ENCODE measurements at regions not wholly inside any gene's neighbourhood (a gene's known extent, or its start where the extent isn't known, plus 50 kb on each side); places are given as distances from the start of the nearest gene placed in this dataset.
"Not testable (repeated sequence)": the region's sequence is repeated elsewhere in the genome, so short reads cannot be mapped to it uniquely, and the experiment has no call there.

DNA sequence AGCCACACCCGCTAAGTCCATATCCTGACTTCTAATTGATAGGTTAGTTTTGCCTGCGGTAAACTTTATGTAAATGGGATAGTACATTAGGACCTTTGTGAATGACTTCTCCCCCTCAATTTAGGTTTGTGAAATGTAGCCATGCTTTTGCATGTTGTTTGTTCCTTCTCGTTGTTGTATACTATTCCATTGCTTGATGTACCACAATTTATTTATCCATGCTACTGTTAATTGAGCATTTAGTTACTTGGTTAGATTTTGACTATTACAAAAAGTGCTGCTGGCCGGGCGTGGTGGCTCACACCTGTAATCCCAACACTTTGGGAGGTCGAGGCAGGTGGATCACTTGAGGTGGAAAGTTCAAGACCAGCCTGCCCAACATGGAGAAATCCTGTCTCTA is 150.8 kb upstream of the MED13 start:
- DNase-seq, result not testable (repeated sequence)

DNA sequence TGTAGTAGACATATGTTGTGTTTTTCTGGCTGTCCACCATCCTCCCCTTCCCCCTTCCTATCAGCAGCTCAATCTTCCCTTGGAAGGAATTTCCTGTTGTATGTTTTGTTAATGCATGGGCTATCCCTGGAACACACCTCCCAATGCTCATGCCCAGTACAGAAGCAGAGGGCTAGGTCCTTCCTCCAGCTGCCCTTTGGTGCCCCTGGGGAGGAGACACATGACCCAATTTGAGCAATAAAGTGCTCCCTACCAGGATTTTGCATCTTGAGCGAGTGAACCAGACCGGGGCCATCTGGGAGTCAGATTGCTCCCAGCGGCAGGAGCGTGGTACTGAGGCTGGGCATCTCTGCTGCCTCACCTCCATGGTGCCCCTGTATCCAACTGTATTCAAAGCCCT is 141.5 kb upstream of the MED13 start:
- intact Hi-C loops (cut with DNase I), result no loop called here
- DNase-seq, result no peak

More for the DNA sequence above, 150.8 kb upstream of the MED13 start:
- intact Hi-C loops (cut with DNase I), result not testable (repeated sequence)

DNA sequence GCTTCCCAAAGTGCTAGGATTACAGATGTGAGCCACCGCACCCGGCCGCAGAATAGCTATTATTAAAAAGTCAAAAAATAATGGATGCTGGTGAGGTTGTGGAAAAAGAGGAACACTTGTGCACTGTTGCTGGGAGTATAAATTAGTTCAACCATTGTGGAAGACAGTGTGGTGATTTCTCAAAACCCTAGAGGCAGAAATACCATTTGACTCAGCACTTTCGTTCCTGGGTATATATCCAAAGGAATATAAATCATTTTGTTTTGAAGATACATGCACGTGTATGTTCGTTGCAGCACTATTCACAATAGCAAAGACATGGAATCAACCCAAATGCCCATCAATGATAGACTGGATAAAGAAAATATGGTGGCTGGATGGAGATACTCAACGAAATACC is 132.1 kb upstream of the MED13 start:
- intact Hi-C loops (cut with DNase I), result not testable (repeated sequence)

DNA sequence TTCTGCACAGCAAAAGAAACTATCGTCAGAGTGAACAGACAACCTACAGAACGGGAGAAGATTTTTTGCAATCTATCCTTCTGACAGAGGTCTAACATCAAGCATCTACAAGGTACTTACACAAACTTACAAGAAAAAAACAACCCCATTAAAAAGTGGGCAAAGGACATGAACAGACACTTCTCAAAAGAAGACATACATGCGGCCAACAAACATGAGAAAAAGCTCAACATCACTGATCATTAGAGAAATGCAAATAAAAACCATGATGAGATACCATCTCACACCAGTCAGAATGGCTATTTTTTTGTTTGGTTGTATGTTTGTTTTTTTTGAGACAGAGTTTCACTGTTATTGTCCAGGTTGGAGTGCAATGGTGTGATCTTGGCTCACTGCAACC is 131.5 kb upstream of the MED13 start:
- intact Hi-C loops (cut with DNase I); DNase-seq: not testable (repeated sequence)

More for the DNA sequence above, 132.1 kb upstream of the MED13 start:
- not testable (repeated sequence) for DNase-seq

GRCh38 chr17:62194401-62194800 is 129.3 kb upstream of the MED13 start:
- DNase-seq, result no peak
- intact Hi-C loops (cut with DNase I), result no loop called here

GRCh38 chr17:62193249-62193648 is 128.2 kb upstream of the MED13 start:
- intact Hi-C loops (cut with DNase I), result no loop called here
- DNase-seq, result no peak

GRCh38 chr17:62191390-62192361 is 126.6 kb upstream of the MED13 start:
- intact Hi-C loops (cut with DNase I), result no loop called here
- no peak for DNase-seq

DNA sequence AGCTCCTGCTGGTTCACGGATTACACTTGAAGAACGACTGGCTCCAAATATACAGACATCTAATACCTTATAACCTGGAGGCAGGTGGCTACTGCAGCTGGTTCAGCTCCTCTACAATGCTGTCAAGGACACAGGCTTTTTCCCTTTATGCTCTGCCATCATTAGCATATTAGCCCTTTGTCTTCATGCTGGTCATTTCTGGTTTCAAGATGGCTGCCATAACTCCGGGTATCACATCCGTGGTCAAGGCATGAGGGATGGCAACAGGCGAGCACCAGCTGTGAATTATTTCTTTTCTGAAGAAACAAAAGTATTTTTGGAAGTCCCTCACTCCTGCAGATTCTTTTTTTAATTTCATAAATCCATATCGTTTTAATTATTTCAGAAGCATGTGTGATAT is 124.3 kb upstream of the MED13 start:
- intact Hi-C loops (cut with DNase I), result no loop called here
- DNase-seq, result no peak

DNA sequence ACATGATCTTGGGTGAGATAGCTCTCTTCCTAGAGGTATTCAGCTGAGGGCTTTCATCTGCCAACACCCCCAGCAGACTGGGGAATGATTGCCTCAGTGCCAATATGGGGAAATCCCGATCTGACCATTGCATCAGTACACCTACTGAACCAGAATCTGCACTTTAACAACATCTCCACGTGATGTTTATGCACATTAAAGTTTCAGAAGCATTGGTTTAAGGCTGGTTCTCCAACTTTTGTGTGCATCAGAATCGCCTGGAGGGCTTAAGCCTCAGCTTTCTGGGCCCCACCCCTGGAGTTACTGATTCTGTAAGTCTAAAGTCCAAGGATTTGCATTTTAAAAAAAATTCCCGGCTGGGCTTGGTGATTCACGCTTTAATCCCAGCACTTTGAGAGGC is 123.6 kb upstream of the MED13 start:
- no peak for DNase-seq

GRCh38 chr17:62187681-62188080 is 122.6 kb upstream of the MED13 start:
- no peak for DNase-seq
- intact Hi-C loops (cut with DNase I), result no loop called here

More for the DNA sequence above, 123.6 kb upstream of the MED13 start:
- intact Hi-C loops (cut with DNase I), result no loop called here

DNA sequence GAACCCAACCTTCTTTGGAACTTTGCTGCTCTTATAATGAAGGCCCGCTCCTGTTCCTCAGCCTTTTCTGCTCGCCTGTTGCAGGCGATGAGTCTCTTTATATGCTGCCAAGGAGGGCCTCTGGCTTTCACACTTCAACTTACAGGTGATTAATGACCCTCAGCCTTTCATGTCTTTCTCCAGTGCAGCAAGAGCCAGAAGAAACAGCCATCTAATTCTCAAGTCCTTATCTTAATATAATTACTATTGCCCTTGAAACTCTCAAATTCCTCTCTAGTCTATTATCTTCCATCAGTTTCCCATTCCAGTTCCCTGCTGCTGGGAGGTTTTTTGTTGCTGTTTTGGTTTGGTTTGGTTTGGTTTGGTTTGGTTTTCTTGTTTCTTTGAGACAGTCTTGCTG is 121.8 kb upstream of the MED13 start:
- intact Hi-C loops (cut with DNase I), result no loop called here
- DNase-seq, result no peak

DNA sequence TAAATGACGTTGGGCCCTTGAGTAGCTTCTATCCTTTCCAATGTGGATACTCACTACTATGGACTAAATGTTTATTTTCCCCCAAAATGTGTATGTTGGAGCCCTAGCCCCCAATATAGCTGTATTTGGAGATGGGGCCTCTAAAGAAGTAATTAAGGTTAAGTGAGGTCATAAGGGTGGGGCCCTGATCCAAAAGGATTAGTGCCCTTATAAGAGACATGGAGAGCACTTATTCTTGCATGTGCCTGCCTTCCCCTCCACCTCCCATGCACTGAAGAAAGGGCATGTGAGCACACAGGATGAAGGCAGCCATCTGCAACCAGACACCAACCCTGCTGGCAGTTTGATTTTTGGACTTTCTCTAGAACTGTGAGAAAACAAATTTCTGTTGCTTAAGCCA is 115.7 kb upstream of the MED13 start:
- intact Hi-C loops (cut with DNase I), result no loop called here
- no peak for DNase-seq

DNA sequence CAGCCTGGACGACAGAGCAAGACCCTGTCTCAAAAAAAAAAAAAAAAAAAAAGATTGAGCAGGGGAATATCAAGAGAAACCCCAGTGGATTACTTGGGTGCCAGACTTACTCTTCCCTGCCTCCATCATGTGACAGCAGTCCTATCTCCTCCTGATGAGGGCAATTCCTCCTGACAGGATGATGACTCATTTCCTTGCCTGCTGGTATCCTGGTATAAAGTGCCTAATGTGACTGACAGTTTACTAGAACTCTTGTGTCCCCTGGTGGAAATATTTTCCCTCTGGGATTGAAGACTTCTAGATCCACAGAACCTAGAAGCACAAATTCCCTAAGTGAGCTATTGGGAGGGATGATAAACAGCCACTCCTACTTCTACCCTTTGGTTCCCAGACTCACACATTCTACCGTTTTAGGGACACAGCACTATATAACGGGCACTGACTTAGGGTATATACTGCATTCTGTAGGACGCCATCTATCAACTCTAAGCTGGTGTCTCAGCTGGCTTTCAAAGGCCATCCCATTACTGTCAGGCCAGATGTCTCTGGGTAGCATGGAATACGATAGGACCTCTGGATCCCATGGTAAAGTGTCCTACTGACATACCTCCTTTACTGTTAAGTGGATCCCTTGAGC is 114.6 kb upstream of the MED13 start:
- intact Hi-C loops (cut with DNase I), result no loop called here
- DNase-seq, result no peak

GRCh38 chr17:62178579-62178978 is 113.5 kb upstream of the MED13 start:
- intact Hi-C loops (cut with DNase I), result no loop called here
- no peak for DNase-seq

DNA sequence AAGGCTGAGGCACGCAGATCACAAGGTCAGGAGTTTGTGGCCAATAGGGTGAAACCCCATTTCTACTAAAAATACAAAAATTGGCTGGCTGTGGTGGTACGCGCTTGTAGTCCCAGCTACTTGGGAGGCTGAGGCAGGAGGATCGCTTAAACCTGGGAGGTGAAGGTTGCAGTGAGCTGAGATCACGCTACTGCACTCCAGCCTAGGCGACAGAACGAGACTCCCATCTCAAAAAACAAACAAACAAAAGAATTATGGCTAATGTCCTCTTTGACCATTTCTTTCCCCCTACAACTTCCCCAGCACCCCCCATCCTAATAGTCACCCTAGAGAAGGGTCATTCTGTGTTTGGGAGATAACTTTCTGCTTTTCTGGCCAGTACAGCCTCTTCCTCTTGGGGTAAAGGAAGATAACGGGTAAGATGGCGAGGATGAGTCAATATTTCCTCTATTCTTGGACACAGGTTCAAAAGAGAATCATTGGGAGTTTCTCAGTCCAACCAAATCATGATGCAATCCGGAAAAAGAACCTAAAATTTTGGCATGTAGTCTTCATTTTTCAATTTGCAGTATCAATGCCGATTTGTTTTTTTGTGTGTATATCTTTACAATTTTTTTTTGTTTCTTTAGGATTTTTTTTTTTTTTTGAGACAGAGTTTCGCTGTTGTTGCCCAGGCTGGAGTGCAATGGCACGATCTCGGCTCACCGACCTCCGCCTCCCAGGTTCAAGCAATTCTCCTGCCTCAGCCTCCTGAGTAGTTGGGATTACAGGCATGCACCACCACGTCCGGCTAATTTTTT is 107.6 kb upstream of the MED13 start:
- intact Hi-C loops (cut with DNase I), result no loop called here
- DNase-seq, result no peak

DNA sequence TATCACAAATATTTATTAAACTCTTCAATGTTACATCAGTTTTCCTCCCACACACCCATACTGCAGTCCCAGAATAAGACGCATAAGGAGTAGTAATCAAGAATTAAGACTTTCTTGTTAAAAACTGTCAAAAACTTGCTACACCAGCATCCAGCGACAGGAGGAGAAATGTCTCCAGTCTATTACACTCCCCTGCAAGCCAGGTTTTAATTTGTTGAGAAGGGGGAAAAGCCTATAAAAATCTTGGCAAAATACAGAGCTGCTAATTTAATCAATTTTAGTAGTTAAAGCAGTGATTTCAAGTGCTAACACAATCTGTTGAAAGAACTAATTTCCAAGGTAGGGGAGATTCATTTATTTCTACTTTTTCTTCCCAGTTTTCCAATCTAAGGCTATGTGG is 102.0 kb upstream of the MED13 start:
- intact Hi-C loops (cut with DNase I), result no loop called here
- no peak for DNase-seq

GRCh38 chr17:62164747-62165722 is 100.0 kb upstream of the MED13 start:
- no peak for DNase-seq
- intact Hi-C loops (cut with DNase I), result no loop called here

DNA sequence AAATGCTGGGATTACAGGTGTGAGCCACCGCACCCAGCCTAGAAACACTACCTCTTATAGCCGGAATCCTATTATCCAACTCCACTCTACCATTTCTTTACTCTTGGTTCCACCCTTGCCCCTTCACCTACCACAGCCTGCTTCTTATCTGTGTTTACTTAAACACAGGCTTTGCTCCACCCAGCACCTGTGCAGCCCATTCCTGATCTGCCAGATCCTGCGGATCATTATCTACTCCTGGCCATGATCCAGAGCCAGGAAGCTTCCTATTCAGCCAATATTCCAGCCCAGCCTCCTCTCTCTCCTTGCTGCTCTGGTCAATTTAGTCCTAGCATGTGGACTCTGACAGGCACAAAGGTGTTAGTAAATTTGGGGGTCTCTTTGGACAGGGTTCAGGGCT is 98.8 kb upstream of the MED13 start:
- intact Hi-C loops (cut with DNase I), result no loop called here
- no peak for DNase-seq

- DNase-seq, result no peak
- intact Hi-C loops (cut with DNase I), result no loop called here
Measured at GRCh38 chr17:62162898-62163297, 97.8 kb upstream of the MED13 start.
